IMR-90 (cell line): ENCODE measurements at regions not wholly inside any gene's neighbourhood (a gene's known extent, or its start where the extent isn't known, plus 50 kb on each side); places are given as distances from the start of the nearest gene placed in this dataset.

Experiments used
- ATAC-seq: fragments of 200-7000 bp; cut with Tn5 transposase; 2 replicates; pipeline ENCODE4 v1.9.1; 2020; ENCODE audit warnings: low read depth, mild to moderate bottlenecking, moderate library complexity
- BruUV-seq: library from RNA; stranded (reverse); fragments of 400-500 nt; replicated peaks from 2 replicates; lab custom pipeline; 2021; lab: Mats Ljungman, UMichigan
- CTCF ChIA-PET: fragments of 300-600 bp; formaldehyde crosslinking; extraction: SDS; loops from one replicate; lab custom pipeline; 2021; ENCODE audit warnings: antibody characterized with exemption; lab: Yijun Ruan, JAX
- POLR2A ChIA-PET: fragments of 300-600 bp; sonication (Branson Sonifier 250); formaldehyde crosslinking; loops from one replicate; lab custom pipeline; 2022; ENCODE audit warnings: antibody characterized with exemption; ENCODE audit not compliant: unreplicated experiment; lab: Charles Lee
- DNase-seq: peaks from one replicate; pipeline ENCODE4 v3.0.0; 2013
- H2AFZ ChIP-seq: replicated peaks from 2 replicates; pipeline ENCODE3; 2013; ENCODE audit warnings: low read length, mild to moderate bottlenecking; ENCODE audit not compliant: poor library complexity
- H2AK5ac ChIP-seq: 2 replicates; pipeline ENCODE4 v1.6.1; 2013; ENCODE audit warnings: low read depth, low read length, inconsistent platforms
- H2AK9ac ChIP-seq: replicated peaks from 2 replicates; pipeline ENCODE3; 2013; ENCODE audit warnings: mild to moderate bottlenecking, low read depth, low read length, moderate library complexity; ENCODE audit not compliant: poor library complexity
- H2BK120ac ChIP-seq: 2 replicates; pipeline ENCODE4 v1.6.1; 2013; ENCODE audit warnings: low read depth, low read length, inconsistent platforms
- H2BK15ac ChIP-seq: 3 replicates; pipeline ENCODE4 v1.6.1; 2013; ENCODE audit warnings: low read depth, low read length, inconsistent platforms
- H2BK20ac ChIP-seq: 2 replicates; pipeline ENCODE4 v1.6.1; 2013; ENCODE audit warnings: low read depth, mild to moderate bottlenecking, inconsistent platforms, low read length, moderate library complexity
- H2BK5ac ChIP-seq: 2 replicates; pipeline ENCODE4 v1.6.1; 2013; ENCODE audit warnings: mild to moderate bottlenecking, low read depth, low read length, inconsistent platforms; ENCODE audit not compliant: poor library complexity, severe bottlenecking
- H3K14ac ChIP-seq: replicated peaks from 2 replicates; pipeline ENCODE4 v1.6.1; 2013; ENCODE audit warnings: low read depth, low read length, inconsistent platforms
- H3K18ac ChIP-seq: 2 replicates; pipeline ENCODE4 v1.6.1; 2013; ENCODE audit warnings: low read depth, low read length, control low read depth
- H3K23ac ChIP-seq: 2 replicates; pipeline ENCODE4 v1.6.1; 2013; ENCODE audit warnings: low read depth, low read length, inconsistent platforms
- H3K27ac ChIP-seq: 2 replicates; pipeline ENCODE4 v1.5.1; 2013; ENCODE audit warnings: mild to moderate bottlenecking, control low read depth, low read length; ENCODE audit not compliant: insufficient read depth
- H3K27me3 ChIP-seq: 2 replicates; pipeline ENCODE4 v1.6.1; 2013; ENCODE audit warnings: low read length; ENCODE audit not compliant: control insufficient read depth, insufficient read depth
- H3K36me3 ChIP-seq: 2 replicates; pipeline ENCODE4 v1.6.1; 2013; ENCODE audit warnings: low read length, mixed read lengths; ENCODE audit not compliant: control insufficient read depth, insufficient read depth
- H3K4ac ChIP-seq: 2 replicates; pipeline ENCODE4 v1.6.1; 2013; ENCODE audit warnings: low read depth, low read length, inconsistent platforms
- H3K4me1 ChIP-seq: 2 replicates; pipeline ENCODE4 v1.6.1; 2013; ENCODE audit warnings: low read length, mixed read lengths; ENCODE audit not compliant: control insufficient read depth, insufficient read depth
- H3K4me2 ChIP-seq: 2 replicates; pipeline ENCODE4 v1.6.1; 2013; ENCODE audit warnings: low read depth, mild to moderate bottlenecking, control low read depth, low read length, moderate library complexity
- H3K4me3 ChIP-seq: 2 replicates; pipeline ENCODE4 v1.5.1; 2013; ENCODE audit warnings: low read depth, mild to moderate bottlenecking, control low read depth, low read length, moderate library complexity; ENCODE audit not compliant: insufficient read depth
- H3K56ac ChIP-seq: 2 replicates; pipeline ENCODE4 v1.6.1; 2013; ENCODE audit warnings: low read length, inconsistent platforms; ENCODE audit not compliant: insufficient read depth; ENCODE audit errors: extremely low read depth
- H3K79me1 ChIP-seq, 2 experiments: 2 replicates each; pipeline ENCODE4 v1.6.1; 2013; ENCODE audit warnings: low read length in 2 of 2, inconsistent platforms in 1 of 2, low read depth in 1 of 2
- H3K9ac ChIP-seq: 2 replicates; pipeline ENCODE4 v1.6.1; 2013; ENCODE audit warnings: low read depth, low read length, control low read depth
- H3K9me1 ChIP-seq: 2 replicates; pipeline ENCODE4 v1.6.1; 2013; ENCODE audit warnings: low read length, inconsistent platforms; ENCODE audit not compliant: insufficient read depth
- H3K9me3 ChIP-seq: 2 replicates; pipeline ENCODE4 v1.6.1; 2013; ENCODE audit warnings: low read length; ENCODE audit not compliant: control insufficient read depth, insufficient read depth
- H4K20me1 ChIP-seq: 2 replicates; pipeline ENCODE4 v1.6.1; 2013; ENCODE audit warnings: low read length, inconsistent platforms; ENCODE audit not compliant: insufficient read depth
- H4K5ac ChIP-seq: 2 replicates; pipeline ENCODE4 v1.6.1; 2013; ENCODE audit warnings: mild to moderate bottlenecking, low read depth, low read length, control low read depth
- H4K8ac ChIP-seq, 2 experiments: 2 replicates each; pipeline ENCODE4 v1.6.1; 2013; ENCODE audit warnings: low read depth in 2 of 2, low read length in 2 of 2, control low read depth in 1 of 2, inconsistent platforms in 1 of 2
- H4K91ac ChIP-seq: 2 replicates; pipeline ENCODE4 v1.6.1; 2013; ENCODE audit warnings: low read depth, low read length, inconsistent platforms; ENCODE audit not compliant: insufficient read depth
- POLR2A ChIP-seq: IDR thresholded peaks from 2 replicates; pipeline ENCODE4 v1.6.1; 2012; ENCODE audit warnings: mild to moderate bottlenecking, low read depth, low read length
- RCOR1 ChIP-seq: IDR thresholded peaks from 2 replicates; pipeline ENCODE4 v1.6.1; 2012; ENCODE audit warnings: mild to moderate bottlenecking, low read length, improper control_type of control experiment; ENCODE audit not compliant: insufficient replicate concordance
- WGBS, 2 experiments: methylation state at CpG; one replicate each; pipeline versions ENCODE4 v1.1.5 to v1.1.7; 2013; ENCODE audit warnings: missing lambda C conversion rate in 2 of 2; ENCODE audit not compliant: insufficient read length in 1 of 2; ENCODE audit errors: extremely low coverage in 2 of 2; 5-methylcytosine and 5-hydroxymethylcytosine counted together
- dilution Hi-C: fragments of 300-500 bp; cut with HindIII; formaldehyde crosslinking; loops from one replicate; pipeline ENCODE4 v1.14.3; 2018; ENCODE audit warnings: low sequenced_read_pairs; ENCODE audit not compliant: unreplicated experiment
- in situ Hi-C: fragments of 300-500 bp; cut with MboI; formaldehyde crosslinking; loops from 3 replicates; pipeline ENCODE4 v1.14.3; 2019; ENCODE audit warnings: low sequenced_read_pairs, inconsistent platforms, mixed read lengths
- intact Hi-C: fragments of 100-400 bp; cut with micrococcal nuclease; formaldehyde crosslinking; loops from 2 replicates; pipeline ENCODE4 v1.10.0; 2022

DNA sequence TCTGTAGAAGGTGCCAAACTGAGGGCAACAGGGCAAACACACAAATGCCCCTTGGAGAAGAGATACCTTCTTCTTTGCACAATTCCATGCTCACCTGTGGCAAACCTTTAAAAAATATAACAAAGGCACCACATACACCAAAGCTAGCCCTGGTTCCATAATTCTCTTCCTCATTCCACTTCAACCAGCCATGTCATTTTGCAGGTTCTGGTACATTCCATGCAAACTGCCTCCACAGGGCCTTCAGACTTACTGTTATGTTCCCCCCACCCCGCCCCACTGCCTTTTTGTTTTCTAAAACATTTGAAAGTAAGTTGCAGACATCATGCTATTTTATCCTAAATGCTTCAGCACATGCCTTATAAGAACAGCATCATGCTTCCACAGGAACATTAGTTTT is 269.0 kb downstream of the NSUN3 start:
- BruUV-seq = no TSS peak
- H3K9me3 ChIP-seq = no peaks in the 10 kb centered on the region
- no peaks in the 10 kb centered on the region for H3K27me3 ChIP-seq
- POLR2A ChIA-PET = no interaction called here
- in situ Hi-C loops (no loop called here), dilution Hi-C loops (no loop called here), intact Hi-C loops (no loop called here)
- H2AFZ ChIP-seq = no peak overlapping the region
- no peak overlapping the region for H3K4me3 ChIP-seq
- H3K4me1 ChIP-seq = no peaks in the 10 kb centered on the region
- no peak for TF ChIP-seq RCOR1
- no peak for TF ChIP-seq POLR2A
- WGBS, 2 experiments = 0% methylated on average over 1 of the region's 1 CpG; no CpG with 5 or more reads in 1 of the 2 experiments
- no peaks in the 10 kb centered on the region for H3K9me1 ChIP-seq
- H2BK5ac ChIP-seq = no peak overlapping the region
- H3K4me2 ChIP-seq = no peak overlapping the region
- no peak overlapping the region for H3K56ac ChIP-seq
- no peak overlapping the region for H2AK9ac ChIP-seq
- H4K20me1 ChIP-seq = no peaks in the 10 kb centered on the region
- no peak overlapping the region for H2BK120ac ChIP-seq
- H3K4ac ChIP-seq = no peak overlapping the region
- H4K8ac ChIP-seq = no peak overlapping the region
- no peak overlapping the region for H3K18ac ChIP-seq
- ATAC-seq = no peak
- H2AK5ac ChIP-seq = no peak overlapping the region
- H3K79me1 ChIP-seq = no peaks in the 10 kb centered on the region
- DNase-seq = no peak
- CTCF ChIA-PET = no interaction called here
- H2BK20ac ChIP-seq = no peak overlapping the region
- H4K5ac ChIP-seq = no peak overlapping the region
- no peak overlapping the region for H2BK15ac ChIP-seq
- no peak overlapping the region for H3K27ac ChIP-seq
- H4K91ac ChIP-seq = no peak overlapping the region
- H3K23ac ChIP-seq = no peak overlapping the region
- H3K14ac ChIP-seq = no peak overlapping the region
- H3K36me3 ChIP-seq = no peaks in the 10 kb centered on the region
- no peak overlapping the region for H3K9ac ChIP-seq
